GM19025 (cell line): ENCODE measurements at regions not wholly inside any gene's neighbourhood (a gene's known extent, or its start where the extent isn't known, plus 50 kb on each side); places are given as distances from the start of the nearest gene placed in this dataset.

Source experiments
- ATAC-seq: cut with Tn5 transposase; IDR thresholded peaks from one replicate; pipeline ENCODE4 v1.9.1; 2021; ENCODE audit warnings: mild to moderate bottlenecking, low read depth, moderate library complexity; ENCODE audit not compliant: unreplicated experiment

- no peak for ATAC-seq
Measured at GRCh38 chr3:177469216-177469615, 271.9 kb upstream of the TBL1XR1 start.

GRCh38 chr3:177470197-177470941 lies 273.1 kb upstream of the TBL1XR1 start:
- ATAC-seq, result no peak

- no peak for ATAC-seq
Measured at GRCh38 chr3:177471733-177472480, 274.6 kb upstream of the TBL1XR1 start.

- no peak for ATAC-seq
Measured at GRCh38 chr3:177473184-177473583, 275.9 kb upstream of the TBL1XR1 start.

- no peak for ATAC-seq
Measured at GRCh38 chr3:177473903-177474302, 276.6 kb upstream of the TBL1XR1 start.

- no peak for ATAC-seq
Measured at GRCh38 chr3:177474652-177475355, 277.5 kb upstream of the TBL1XR1 start.

GRCh38 chr3:177475356-177475665 lies 278.0 kb upstream of the TBL1XR1 start:
- no peak for ATAC-seq

- ATAC-seq, result no peak
Measured at GRCh38 chr3:177476495-177476894, 279.2 kb upstream of the TBL1XR1 start.

- ATAC-seq, result no peak
Measured at GRCh38 chr3:177476921-177477435, 279.7 kb upstream of the TBL1XR1 start.

- ATAC-seq, result no peak
Measured at GRCh38 chr3:177478170-177478867, 281.0 kb upstream of the TBL1XR1 start.

- no peak for ATAC-seq
Measured at GRCh38 chr3:177479630-177480029, 282.3 kb upstream of the TBL1XR1 start.

GRCh38 chr3:177481329-177481728 lies 284.0 kb upstream of the TBL1XR1 start:
- no peak for ATAC-seq

- ATAC-seq, result no peak
Measured at GRCh38 chr3:177482048-177482691, 284.9 kb upstream of the TBL1XR1 start.

- ATAC-seq, result no peak
Measured at GRCh38 chr3:177483182-177483967, 286.1 kb upstream of the TBL1XR1 start.

- ATAC-seq, result no peak
Measured at GRCh38 chr3:177484206-177484605, 286.9 kb upstream of the TBL1XR1 start.

GRCh38 chr3:177484926-177485325 lies 287.6 kb upstream of the TBL1XR1 start:
- no peak for ATAC-seq

GRCh38 chr3:177487635-177488186 lies 290.4 kb upstream of the TBL1XR1 start:
- no peak for ATAC-seq

GRCh38 chr3:177488740-177489139 lies 291.5 kb upstream of the TBL1XR1 start:
- no peak for ATAC-seq

- ATAC-seq, result no peak
Measured at GRCh38 chr3:177490626-177491025, 293.3 kb upstream of the TBL1XR1 start.
